HL-60/S4 treated with retinoic acid at 250 ng/mL for 4 days and 3 days (cell line): ENCODE measurements at regions not wholly inside any gene's neighbourhood (a gene's known extent, or its start where the extent isn't known, plus 50 kb on each side); places are given as distances from the start of the nearest gene placed in this dataset.

ENCODE experiments used
- in situ Hi-C: fragments of 300-500 bp; cut with MboI; formaldehyde crosslinking; loops from 2 replicates; pipeline ENCODE4 v1.7.0; 2022; ENCODE audit warnings: low sequenced_read_pairs

DNA sequence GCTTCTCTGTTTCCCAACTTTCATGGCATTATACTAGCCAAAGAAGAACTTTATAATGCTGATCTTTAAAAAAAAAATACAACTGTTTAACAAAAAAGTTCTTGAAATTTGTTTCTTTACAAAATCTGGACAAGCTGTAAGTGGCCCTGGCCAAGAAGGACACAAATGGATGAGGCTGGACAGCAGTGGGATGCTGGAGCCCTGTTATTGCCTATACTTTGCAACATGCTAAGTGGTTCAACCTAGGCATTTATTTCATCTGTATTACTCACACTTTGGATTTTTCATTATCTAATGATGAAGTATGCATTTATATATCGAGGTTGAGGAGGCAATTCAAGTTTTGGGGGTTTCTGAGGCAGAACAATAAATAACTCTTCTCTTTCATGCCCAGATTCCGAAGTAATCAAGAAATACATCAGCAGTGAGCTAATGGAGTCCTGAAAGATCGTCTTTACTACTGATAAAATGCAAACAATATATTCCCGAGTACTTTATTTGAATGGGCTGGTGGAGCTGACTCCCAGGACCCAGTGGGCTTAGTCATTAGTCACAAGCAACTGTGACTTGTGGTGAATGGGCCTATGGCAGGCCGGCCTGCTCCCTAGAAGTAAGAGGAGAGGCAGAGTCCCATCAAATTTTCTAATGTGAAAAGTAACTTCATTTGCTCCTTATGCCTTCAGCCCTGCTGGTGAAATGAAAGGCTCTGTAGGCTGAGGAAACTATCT lies 177.3 kb upstream of the DPH6 start:
- in situ Hi-C loops: no loop called here

DNA sequence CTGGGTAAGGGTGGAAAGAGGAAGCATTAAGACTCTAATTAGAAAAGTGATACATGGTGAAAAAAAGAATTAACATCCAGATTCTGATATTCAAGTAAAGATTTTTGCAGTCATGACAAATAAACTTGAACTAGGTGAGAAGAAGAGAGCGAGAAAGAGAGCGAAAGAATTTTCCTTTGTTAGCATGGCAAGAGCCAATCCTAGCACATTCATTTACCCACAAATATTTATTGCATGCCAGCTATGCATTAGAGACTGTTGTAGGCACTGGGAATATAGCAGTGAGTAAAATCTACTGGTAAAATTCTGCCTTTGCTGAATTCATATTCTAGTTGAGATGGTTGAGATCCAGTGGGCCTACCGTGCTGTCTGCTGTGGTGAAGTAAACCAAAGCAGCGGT lies 177.9 kb upstream of the DPH6 start:
- in situ Hi-C loops: no loop called here

GRCh38 chr15:35724626-35725025 lies 178.7 kb upstream of the DPH6 start:
- in situ Hi-C loops: no loop called here

DNA sequence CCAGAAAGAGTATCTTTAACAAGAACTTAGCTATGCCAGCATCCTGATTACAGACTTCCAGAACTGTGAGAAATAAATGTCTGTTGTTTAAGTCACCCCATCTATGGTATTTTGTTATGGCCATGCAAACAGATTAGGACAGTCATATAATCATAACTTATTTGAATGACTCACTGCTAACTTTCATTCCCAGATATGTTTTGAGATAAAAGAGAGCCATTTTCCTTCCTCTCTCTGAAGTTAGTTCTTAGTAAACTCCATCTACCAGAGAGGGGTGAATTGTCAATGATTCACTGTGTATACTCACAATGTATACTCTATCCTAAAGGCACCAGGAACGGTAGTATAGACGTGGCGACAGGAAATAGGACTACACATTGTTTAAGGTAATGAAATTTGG lies 179.4 kb upstream of the DPH6 start:
- in situ Hi-C loops: no loop called here

DNA sequence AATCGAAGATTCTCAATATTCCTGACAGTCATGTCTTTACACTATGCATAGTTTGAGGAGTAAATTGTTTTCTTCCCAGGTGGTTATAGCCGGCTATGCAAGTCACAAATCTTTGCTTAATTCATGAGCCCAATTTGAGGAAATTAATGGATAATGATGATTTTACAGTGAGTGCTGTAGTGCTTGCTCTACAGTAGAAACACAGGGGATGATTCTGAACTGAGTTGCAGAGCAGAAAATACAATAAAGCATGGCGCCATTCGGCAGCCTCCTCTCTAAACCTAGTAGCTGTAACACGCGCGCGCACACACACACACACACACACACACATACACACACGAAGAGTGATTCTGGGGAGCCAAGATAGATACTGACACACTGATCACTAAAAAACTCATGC lies 181.7 kb upstream of the DPH6 start:
- in situ Hi-C loops: no loop called here

DNA sequence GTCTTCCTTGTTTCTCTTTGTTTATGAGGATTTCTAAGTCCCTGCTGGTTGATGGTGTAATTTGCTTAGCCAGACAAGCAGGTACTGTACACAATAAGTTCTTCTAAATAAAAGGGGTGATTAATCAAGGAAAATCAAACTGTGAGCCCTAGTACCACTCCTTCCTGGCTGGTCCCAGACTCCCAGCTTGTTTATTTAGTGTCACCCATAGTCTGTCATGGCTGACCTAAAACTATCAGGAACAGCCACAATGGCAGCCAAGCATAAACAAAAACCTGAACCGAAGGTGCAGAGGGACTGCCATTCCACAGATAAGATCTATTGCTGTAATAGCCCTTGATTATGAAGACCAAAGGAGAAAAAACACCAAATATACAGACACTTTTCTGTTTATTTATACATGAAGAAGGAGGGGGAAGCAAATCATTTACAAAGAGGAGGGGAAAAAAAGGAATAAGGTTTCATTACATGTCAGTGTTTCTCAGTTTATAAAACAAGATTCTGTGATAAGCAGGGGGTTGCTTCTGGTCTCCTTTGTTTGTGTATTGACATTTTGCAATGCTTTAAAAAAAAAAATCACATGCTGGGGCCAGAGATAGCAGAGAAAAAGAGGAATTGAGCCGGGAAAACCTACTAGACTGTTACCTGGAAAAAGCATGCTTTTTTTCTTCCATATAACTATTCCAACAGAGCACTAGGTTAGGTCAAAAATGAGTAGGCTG lies 182.4 kb upstream of the DPH6 start:
- in situ Hi-C loops: no loop called here

GRCh38 chr15:35736150-35736549 lies 190.2 kb upstream of the DPH6 start:
- in situ Hi-C loops: no loop called here

GRCh38 chr15:35737441-35737840 lies 191.5 kb upstream of the DPH6 start:
- in situ Hi-C loops: no loop called here

- in situ Hi-C loops: no loop called here
These were observed 192.4 kb upstream of the DPH6 start for GRCh38 chr15:35738370-35738769.

- in situ Hi-C loops: no loop called here
These were observed 194.8 kb upstream of the DPH6 start for GRCh38 chr15:35740761-35741160.

- in situ Hi-C loops: no loop called here
These were observed 195.4 kb upstream of the DPH6 start for GRCh38 chr15:35741395-35741794.

GRCh38 chr15:35741881-35742280 lies 195.9 kb upstream of the DPH6 start:
- in situ Hi-C loops: no loop called here

DNA sequence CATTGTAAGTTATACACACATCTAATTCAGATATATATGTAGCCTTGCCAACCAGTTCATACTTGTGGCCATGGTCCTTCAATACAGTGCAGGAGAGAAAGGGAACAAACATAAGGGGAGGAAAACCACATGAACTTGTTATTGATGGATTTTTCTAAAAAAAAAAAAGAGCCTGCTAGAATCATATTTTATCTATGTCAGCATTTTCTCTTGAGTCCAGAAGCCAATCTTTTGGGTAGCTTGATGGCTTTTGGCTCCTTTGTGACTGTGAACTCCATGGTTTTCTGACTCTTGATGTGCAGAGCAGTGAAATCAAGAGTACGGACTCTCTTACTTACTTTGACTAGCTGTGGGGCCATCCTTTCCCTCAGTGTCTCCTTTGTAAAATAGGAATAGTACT lies 197.4 kb upstream of the DPH6 start:
- in situ Hi-C loops: no loop called here

DNA sequence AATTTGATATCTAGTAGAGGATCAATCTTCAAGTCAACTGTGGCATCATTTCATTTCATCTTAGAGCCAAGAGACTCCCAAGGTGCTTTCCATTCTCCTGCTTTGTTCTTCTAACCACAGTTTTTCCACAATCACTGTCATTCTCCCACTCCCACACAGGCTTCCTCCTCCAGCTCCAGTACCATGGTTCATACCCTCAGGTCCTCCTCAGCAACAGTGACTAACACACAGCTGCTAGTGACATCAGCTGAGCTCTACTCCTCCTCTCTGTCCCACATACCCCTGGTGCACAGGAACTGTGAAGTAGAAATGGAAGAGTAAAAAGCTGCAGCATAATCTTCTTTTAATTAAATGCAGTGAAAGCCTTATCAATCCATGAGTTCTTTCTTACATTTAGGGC lies 200.2 kb upstream of the DPH6 start:
- in situ Hi-C loops: no loop called here

GRCh38 chr15:35748105-35748504 lies 202.1 kb upstream of the DPH6 start:
- in situ Hi-C loops: no loop called here

DNA sequence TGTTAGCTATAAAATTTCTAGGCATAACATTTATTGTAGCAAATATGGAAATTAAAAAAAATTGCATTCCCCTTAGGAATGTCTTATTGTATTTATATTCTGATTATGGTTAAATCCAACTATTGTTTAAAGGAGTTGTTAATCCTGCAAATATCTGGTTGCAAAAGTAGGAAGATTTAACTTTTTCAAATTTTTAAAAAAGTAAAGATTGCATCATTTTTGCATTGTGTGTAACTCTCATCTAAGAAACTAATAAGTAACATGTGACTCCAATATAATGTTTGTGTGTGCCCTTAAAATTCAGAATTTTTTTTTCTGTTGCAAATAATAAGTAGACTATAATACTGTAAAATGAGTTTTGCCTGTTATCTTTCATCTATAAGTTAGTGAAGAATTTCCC lies 204.1 kb upstream of the DPH6 start:
- in situ Hi-C loops: no loop called here

DNA sequence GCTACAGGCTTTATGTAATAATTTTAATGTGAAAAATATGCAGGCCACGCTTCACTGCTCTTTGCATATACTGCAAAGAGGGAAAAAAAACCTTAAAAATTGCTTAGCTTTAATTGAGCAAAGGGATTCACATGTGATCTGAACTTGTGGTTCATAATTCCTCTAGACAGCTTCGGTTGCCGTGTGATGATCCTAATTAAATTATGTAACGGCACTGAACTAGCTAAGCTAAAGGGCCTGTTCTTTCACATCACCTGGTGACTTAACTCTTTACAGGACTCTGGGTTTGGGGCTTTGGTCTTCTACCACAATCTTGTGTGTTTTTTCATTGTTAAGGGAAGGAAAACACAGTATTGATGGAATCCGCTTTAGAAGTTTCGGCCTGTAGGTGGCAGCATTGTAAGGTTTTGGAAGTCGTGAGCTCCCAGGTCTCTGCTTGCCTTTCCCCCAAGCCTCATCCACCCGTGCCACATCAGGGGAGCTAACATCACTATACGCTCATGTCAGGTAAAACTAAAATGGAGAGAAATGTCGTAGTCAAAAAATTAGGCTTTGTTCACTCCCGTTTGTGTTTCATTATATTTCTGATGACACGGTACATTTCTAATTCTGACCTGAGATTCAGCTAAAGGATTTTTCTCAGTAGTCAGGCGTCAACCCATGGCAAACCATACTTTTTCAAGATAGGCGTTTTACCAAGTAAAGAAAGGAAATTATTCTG lies 205.6 kb upstream of the DPH6 start:
- in situ Hi-C loops: no loop called here

DNA sequence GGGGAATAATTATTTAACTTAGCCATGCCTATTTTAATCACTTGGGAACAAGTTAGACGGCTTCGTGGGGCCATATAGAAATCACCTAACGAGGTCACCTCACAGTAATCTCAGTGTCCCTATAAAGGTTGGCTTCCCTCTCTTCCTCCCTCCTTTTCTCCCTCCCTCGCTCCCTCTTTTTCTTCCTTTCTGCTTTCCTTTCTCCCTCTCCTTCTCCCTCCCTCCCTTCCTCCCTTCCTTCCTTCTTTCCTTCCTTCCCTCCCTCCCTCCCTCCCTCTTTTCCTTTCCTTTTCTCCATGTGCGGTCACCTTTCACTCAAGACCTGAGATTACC lies 206.1 kb upstream of the DPH6 start:
- in situ Hi-C loops: no loop called here

DNA sequence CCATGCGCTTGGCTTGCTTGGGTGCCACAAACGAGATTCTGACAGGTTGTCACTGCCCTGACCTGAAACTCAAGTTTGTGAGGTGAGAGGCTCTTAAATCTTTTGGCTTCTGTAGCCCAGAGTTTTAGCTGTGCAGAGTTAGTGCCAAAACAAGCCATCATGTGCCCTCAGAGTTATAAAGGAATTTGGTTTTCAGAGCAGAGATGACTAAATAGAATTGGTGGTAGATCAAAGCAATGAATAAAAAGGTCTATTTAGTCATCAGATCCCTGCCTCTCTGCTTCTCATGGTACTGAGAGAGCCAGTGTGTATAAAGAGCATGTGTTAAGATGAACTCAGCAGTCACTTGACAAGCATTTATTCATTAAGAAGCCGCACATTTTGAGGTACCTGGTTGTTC lies 207.5 kb upstream of the DPH6 start:
- in situ Hi-C loops: no loop called here

- in situ Hi-C loops: no loop called here
These were observed 209.4 kb upstream of the DPH6 start for GRCh38 chr15:35755237-35755802.

DNA sequence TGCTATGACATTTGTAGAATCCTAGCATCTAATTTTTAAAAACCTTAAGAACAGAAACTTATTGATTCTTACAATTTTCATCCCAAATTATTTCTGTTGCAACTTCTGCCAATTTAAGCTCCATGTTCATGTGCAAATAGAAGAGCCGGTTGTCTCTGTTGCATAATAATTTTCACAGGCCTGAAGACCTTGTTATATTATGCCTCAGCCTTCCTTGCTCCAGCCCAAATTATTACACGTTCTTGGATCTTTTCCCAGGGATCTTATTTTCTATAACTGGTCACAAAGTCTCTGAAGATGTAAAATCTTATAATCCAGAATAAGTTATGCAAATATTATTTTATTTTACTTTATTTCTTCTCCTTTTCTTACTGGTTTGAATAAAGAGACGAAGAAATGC lies 210.7 kb upstream of the DPH6 start:
- in situ Hi-C loops: no loop called here

DNA sequence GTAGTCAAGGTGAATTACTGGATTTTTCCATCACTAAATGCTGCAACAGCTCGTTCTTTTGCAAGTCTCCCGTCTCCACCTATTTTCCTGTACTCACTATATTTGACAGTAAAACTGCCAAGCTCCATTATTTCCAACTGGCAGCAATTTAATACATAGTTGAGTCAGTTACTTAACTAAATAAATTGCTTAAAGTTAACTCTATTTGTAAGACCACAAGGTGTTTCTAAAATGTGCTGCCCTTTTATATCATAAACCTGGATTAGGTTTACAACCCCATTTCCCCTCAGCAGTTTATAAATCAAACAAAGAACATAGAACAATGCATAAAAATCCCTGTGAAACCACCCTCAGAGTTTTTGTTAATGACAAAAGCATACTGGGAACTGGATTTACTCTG lies 211.4 kb upstream of the DPH6 start:
- in situ Hi-C loops: no loop called here
